ENCODE measurements at regions not wholly inside any gene's neighbourhood (a gene's known extent, or its start where the extent isn't known, plus 50 kb on each side); places are given as distances from the start of the nearest gene placed in this dataset.

GRCh38 chr15:69530991-69531664 lies 78.5 kb downstream of the RPLP1 start:
- no peak for DNase-seq

GRCh38 chr15:69531665-69532027 lies 79.0 kb downstream of the RPLP1 start:
- DNase-seq = no peak

GRCh38 chr15:69532066-69532465 lies 79.4 kb downstream of the RPLP1 start:
- DNase-seq = no peak

- no peak for DNase-seq
Observed at GRCh38 chr15:69532856-69533255, 80.2 kb downstream of the RPLP1 start.

- no peak for DNase-seq
Observed at GRCh38 chr15:69533522-69533921, 80.9 kb downstream of the RPLP1 start.

GRCh38 chr15:69535101-69535638 lies 82.6 kb downstream of the RPLP1 start:
- no peak for DNase-seq

- no peak for DNase-seq
Observed at GRCh38 chr15:69535998-69536397, 83.4 kb downstream of the RPLP1 start.

GRCh38 chr15:69536726-69537512 lies 84.3 kb downstream of the RPLP1 start:
- DNase-seq = no peak

GRCh38 chr15:69537901-69538300 lies 85.3 kb downstream of the RPLP1 start:
- no peak for DNase-seq

- no peak for DNase-seq
Observed at GRCh38 chr15:69538379-69538778, 85.8 kb downstream of the RPLP1 start.

- no peak for DNase-seq
Observed at GRCh38 chr15:69539345-69539744, 86.7 kb downstream of the RPLP1 start.

- DNase-seq = no peak
Observed at GRCh38 chr15:69540622-69541021, 88.0 kb downstream of the RPLP1 start.

- no peak for DNase-seq
Observed at GRCh38 chr15:69542028-69542427, 89.4 kb downstream of the RPLP1 start.

- DNase-seq = no peak
Observed at GRCh38 chr15:69543681-69544364, 91.2 kb downstream of the RPLP1 start.

- no peak for DNase-seq
Observed at GRCh38 chr15:69544365-69545113, 91.9 kb downstream of the RPLP1 start.

GRCh38 chr15:69546182-69546581 lies 93.6 kb downstream of the RPLP1 start:
- no peak for DNase-seq

- DNase-seq = no peak
Observed at GRCh38 chr15:69548395-69549180, 96.0 kb downstream of the RPLP1 start.

GRCh38 chr15:69551391-69552056 lies 98.9 kb downstream of the RPLP1 start:
- no peak for DNase-seq

GRCh38 chr15:69552057-69552815 lies 99.6 kb downstream of the RPLP1 start:
- DNase-seq = no peak

- no peak for DNase-seq
Observed at GRCh38 chr15:69553686-69554085, 101.1 kb downstream of the RPLP1 start.

Measured in NCI-H1048 (cell line).